ENCODE measurements at regions not wholly inside any gene's neighbourhood (a gene's known extent, or its start where the extent isn't known, plus 50 kb on each side); places are given as distances from the start of the nearest gene placed in this dataset.

DNA sequence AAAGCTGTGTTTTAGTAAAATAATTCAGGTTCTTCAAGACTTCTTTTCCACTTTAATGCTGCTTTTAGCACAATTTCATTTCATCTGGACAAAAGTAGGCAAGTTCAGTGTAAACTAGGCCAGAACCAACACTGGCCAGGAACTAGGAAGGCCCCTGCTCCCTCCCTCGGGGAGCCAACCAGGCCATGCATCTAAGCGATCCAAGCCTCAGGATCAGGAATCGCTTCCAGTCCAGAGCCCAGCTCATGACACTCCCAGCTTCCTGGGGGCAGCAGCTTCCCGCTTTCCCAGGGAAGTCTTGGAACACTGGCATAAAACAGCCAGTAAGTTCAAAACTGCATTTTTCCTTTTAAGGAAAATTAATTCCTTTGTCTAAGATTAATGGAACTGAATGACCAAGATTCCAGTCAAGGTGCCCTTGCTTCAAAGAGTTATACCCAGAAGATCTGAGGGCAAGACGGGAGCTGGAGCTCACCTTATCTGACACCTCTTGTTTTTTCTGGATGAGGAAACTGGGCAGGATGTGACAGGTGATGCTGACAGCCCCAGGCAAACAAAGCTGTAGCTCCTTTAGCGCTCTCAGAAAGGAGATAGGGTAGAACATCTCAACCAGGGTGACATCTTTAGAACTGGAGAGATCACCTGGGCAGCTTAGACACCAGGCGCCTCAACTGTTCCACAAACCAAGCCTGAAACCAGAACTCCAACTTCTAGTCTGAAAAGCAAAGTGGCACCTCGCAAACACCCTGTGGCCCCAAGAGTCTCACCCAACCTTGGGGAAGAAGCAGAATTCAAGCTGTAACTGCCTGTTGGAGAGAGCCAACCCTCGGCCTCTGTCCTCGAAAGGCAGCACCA, 61.4 kb upstream of the PNMA1 start:
- no peaks in the 10 kb centered on the region for H3K36me3 ChIP-seq (ENCODE audit: control insufficient read depth in 4 of 4, insufficient read depth in 3 of 4, low read depth in 1 of 4, low read length in 3 of 4)
- no peak for DNase-seq (ENCODE audit: low spot score)
- H3K9ac ChIP-seq (ENCODE audit: low read depth in 1 of 2, low read length in 2 of 2) = no peak overlapping the region
- H3K9me3 ChIP-seq (ENCODE audit: control insufficient read depth in 4 of 4, low read length in 3 of 4) = no peaks in the 10 kb centered on the region
- H3K4me3 ChIP-seq (ENCODE audit: low read depth in 1 of 3, low read length in 3 of 3) = no peak overlapping the region
- H3K27me3 ChIP-seq (ENCODE audit: control insufficient read depth in 4 of 4, insufficient read depth in 4 of 4, low read length in 3 of 4) = no peaks in the 10 kb centered on the region
- whole genome bisulfite sequencing = 87% methylated on average over 10 of the region's 10 CpGs
- TF ChIP-seq TAF1 (conservative IDR thresholded peaks at IDR 0.05) (no peak), FOXA1 (IDR thresholded peaks at IDR 0.05) (no peak), EGR1 (IDR thresholded peaks at IDR 0.05; ENCODE audit: low read depth in 2 of 2) (no peak)
- TF ChIP-seq, protein P1, sequence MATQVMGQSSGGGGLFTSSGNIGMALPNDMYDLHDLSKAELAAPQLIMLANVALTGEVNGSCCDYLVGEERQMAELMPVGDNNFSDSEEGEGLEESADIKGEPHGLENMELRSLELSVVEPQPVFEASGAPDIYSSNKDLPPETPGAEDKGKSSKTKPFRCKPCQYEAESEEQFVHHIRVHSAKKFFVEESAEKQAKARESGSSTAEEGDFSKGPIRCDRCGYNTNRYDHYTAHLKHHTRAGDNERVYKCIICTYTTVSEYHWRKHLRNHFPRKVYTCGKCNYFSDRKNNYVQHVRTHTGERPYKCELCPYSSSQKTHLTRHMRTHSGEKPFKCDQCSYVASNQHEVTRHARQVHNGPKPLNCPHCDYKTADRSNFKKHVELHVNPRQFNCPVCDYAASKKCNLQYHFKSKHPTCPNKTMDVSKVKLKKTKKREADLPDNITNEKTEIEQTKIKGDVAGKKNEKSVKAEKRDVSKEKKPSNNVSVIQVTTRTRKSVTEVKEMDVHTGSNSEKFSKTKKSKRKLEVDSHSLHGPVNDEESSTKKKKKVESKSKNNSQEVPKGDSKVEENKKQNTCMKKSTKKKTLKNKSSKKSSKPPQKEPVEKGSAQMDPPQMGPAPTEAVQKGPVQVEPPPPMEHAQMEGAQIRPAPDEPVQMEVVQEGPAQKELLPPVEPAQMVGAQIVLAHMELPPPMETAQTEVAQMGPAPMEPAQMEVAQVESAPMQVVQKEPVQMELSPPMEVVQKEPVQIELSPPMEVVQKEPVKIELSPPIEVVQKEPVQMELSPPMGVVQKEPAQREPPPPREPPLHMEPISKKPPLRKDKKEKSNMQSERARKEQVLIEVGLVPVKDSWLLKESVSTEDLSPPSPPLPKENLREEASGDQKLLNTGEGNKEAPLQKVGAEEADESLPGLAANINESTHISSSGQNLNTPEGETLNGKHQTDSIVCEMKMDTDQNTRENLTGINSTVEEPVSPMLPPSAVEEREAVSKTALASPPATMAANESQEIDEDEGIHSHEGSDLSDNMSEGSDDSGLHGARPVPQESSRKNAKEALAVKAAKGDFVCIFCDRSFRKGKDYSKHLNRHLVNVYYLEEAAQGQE (IDR thresholded peaks at IDR 0.05) = peak; percentile 35
- peaks cover 3 to 45% (median 23%) of the 10 kb centered on the region in 4 donors for H3K4me1 ChIP-seq (ENCODE audit: control insufficient read depth in 4 of 4, insufficient read depth in 4 of 4, low read length in 3 of 4)
- H3K27ac ChIP-seq (ENCODE audit: low read depth in 1 of 2, low read length in 2 of 2) = peak overlapping the region; percentile 4 to 6

DNA sequence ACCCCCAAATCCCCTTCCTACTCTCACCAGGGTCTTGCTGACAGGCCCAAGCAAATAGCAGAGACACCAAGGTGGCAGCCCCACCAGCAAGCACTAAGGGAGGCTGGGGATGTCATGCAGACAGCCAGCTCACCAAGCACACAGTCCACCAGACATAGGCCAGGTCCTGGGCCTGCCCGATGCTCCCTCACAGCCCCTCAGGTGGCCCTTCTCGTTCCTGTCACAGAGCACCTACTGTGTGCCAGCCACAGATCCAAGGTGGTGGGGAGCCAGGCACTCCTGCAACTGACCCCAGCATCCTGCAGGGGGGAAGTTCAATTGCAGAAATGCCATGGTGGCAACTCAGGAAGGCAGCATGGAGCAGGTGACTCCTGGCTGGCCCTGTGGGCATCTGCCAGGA, 60.5 kb upstream of the PNMA1 start:
- DNase-seq (ENCODE audit: low spot score) = no peak
- no peak overlapping the region for H3K4me3 ChIP-seq (ENCODE audit: low read depth in 1 of 3, low read length in 3 of 3)
- WGBS = 81% methylated on average over 2 of the region's 2 CpGs
- H3K9me3 ChIP-seq (ENCODE audit: control insufficient read depth in 4 of 4, low read length in 3 of 4) = no peaks in the 10 kb centered on the region
- no peaks in the 10 kb centered on the region for H3K36me3 ChIP-seq (ENCODE audit: control insufficient read depth in 4 of 4, insufficient read depth in 3 of 4, low read depth in 1 of 4, low read length in 3 of 4)
- TF ChIP-seq, protein P2, sequence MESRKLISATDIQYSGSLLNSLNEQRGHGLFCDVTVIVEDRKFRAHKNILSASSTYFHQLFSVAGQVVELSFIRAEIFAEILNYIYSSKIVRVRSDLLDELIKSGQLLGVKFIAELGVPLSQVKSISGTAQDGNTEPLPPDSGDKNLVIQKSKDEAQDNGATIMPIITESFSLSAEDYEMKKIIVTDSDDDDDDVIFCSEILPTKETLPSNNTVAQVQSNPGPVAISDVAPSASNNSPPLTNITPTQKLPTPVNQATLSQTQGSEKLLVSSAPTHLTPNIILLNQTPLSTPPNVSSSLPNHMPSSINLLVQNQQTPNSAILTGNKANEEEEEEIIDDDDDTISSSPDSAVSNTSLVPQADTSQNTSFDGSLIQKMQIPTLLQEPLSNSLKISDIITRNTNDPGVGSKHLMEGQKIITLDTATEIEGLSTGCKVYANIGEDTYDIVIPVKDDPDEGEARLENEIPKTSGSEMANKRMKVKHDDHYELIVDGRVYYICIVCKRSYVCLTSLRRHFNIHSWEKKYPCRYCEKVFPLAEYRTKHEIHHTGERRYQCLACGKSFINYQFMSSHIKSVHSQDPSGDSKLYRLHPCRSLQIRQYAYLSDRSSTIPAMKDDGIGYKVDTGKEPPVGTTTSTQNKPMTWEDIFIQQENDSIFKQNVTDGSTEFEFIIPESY (IDR thresholded peaks at IDR 0.05) = no peak
- TF ChIP-seq, protein P3, sequence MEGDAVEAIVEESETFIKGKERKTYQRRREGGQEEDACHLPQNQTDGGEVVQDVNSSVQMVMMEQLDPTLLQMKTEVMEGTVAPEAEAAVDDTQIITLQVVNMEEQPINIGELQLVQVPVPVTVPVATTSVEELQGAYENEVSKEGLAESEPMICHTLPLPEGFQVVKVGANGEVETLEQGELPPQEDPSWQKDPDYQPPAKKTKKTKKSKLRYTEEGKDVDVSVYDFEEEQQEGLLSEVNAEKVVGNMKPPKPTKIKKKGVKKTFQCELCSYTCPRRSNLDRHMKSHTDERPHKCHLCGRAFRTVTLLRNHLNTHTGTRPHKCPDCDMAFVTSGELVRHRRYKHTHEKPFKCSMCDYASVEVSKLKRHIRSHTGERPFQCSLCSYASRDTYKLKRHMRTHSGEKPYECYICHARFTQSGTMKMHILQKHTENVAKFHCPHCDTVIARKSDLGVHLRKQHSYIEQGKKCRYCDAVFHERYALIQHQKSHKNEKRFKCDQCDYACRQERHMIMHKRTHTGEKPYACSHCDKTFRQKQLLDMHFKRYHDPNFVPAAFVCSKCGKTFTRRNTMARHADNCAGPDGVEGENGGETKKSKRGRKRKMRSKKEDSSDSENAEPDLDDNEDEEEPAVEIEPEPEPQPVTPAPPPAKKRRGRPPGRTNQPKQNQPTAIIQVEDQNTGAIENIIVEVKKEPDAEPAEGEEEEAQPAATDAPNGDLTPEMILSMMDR (IDR thresholded peaks at IDR 0.05; ENCODE audit: low read depth, low read length, missing input control) = no peak
- no peak for TF ChIP-seq FOXA2 (IDR thresholded peaks at IDR 0.05)
- no peak for TF ChIP-seq RXRA (IDR thresholded peaks at IDR 0.05)
- TF ChIP-seq FOXA1 (IDR thresholded peaks at IDR 0.05) = no peak
- TF ChIP-seq NR2F2 (IDR thresholded peaks at IDR 0.05) = no peak
- TF ChIP-seq, protein P1 (IDR thresholded peaks at IDR 0.05) = no peak
- no peak for TF ChIP-seq JUND (IDR thresholded peaks at IDR 0.05)
- TF ChIP-seq YY1 (IDR thresholded peaks at IDR 0.05) = no peak
- TF ChIP-seq, protein P4, sequence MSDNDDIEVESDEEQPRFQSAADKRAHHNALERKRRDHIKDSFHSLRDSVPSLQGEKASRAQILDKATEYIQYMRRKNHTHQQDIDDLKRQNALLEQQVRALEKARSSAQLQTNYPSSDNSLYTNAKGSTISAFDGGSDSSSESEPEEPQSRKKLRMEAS (IDR thresholded peaks at IDR 0.05) = no peak
- TF ChIP-seq HNF4G (IDR thresholded peaks at IDR 0.05) = no peak
- no peak for TF ChIP-seq GABPA (IDR thresholded peaks at IDR 0.05 in 1 of 2, conservative IDR thresholded peaks at IDR 0.05 in 1 of 2)
- no peak for TF ChIP-seq SP1 (IDR thresholded peaks at IDR 0.05)
- TF ChIP-seq, protein P5, sequence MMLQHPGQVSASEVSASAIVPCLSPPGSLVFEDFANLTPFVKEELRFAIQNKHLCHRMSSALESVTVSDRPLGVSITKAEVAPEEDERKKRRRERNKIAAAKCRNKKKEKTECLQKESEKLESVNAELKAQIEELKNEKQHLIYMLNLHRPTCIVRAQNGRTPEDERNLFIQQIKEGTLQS (IDR thresholded peaks at IDR 0.05) = no peak
- no peak for TF ChIP-seq EGR1 (IDR thresholded peaks at IDR 0.05; ENCODE audit: low read depth in 2 of 2)
- no peak for TF ChIP-seq RAD21 (IDR thresholded peaks at IDR 0.05)
- TF ChIP-seq TAF1 (conservative IDR thresholded peaks at IDR 0.05) = no peak
- no peak for TF ChIP-seq HNF4A (conservative IDR thresholded peaks at IDR 0.05)
- H3K9ac ChIP-seq (ENCODE audit: low read depth in 1 of 2, low read length in 2 of 2) = no peak overlapping the region
- H3K4me1 ChIP-seq (ENCODE audit: control insufficient read depth in 4 of 4, insufficient read depth in 4 of 4, low read length in 3 of 4) = peaks cover 3 to 47% (median 23%) of the 10 kb centered on the region in 4 donors
- H3K27ac ChIP-seq (ENCODE audit: low read depth in 1 of 2, low read length in 2 of 2) = no peak overlapping the region
- no peaks in the 10 kb centered on the region for H3K27me3 ChIP-seq (ENCODE audit: control insufficient read depth in 4 of 4, insufficient read depth in 4 of 4, low read length in 3 of 4)

All from liver (tissue), 8 donors.